H9 (cell line): ENCODE measurements at regions not wholly inside any gene's neighbourhood (a gene's known extent, or its start where the extent isn't known, plus 50 kb on each side); places are given as distances from the start of the nearest gene placed in this dataset.

Experiments used
- DNase-seq: peaks from one replicate; pipeline ENCODE4 v3.0.0-alpha.2; 2017
- H2AFZ ChIP-seq: one replicate; pipeline ENCODE4 v1.6.1; 2013; ENCODE audit warnings: mild to moderate bottlenecking, low read length, control low read depth, moderate library complexity
- H2AK5ac ChIP-seq: 2 replicates; pipeline ENCODE4 v1.6.1; 2013; ENCODE audit warnings: low read length, control low read depth, mixed read lengths; ENCODE audit not compliant: insufficient read length
- H2BK120ac ChIP-seq: one replicate; pipeline ENCODE4 v1.6.1; 2013; ENCODE audit warnings: low read depth, mild to moderate bottlenecking, low read length, control low read depth, inconsistent platforms; ENCODE audit not compliant: poor library complexity, severe bottlenecking
- H2BK12ac ChIP-seq: 2 replicates; pipeline ENCODE4 v1.6.1; 2013; ENCODE audit warnings: low read length, control low read depth, mixed read lengths, low read depth; ENCODE audit not compliant: insufficient read length
- H2BK15ac ChIP-seq: 2 replicates; pipeline ENCODE4 v1.6.1; 2013; ENCODE audit warnings: low read depth, low read length, control low read depth
- H2BK20ac ChIP-seq: one replicate; pipeline ENCODE4 v1.6.1; 2013; ENCODE audit warnings: low read depth, mild to moderate bottlenecking, low read length, control low read depth, inconsistent platforms; ENCODE audit not compliant: poor library complexity, severe bottlenecking
- H2BK5ac ChIP-seq: 2 replicates; pipeline ENCODE4 v1.6.1; 2013; ENCODE audit warnings: low read length, control low read depth, mixed read lengths; ENCODE audit not compliant: insufficient read length
- H3K14ac ChIP-seq: 2 replicates; pipeline ENCODE4 v1.6.1; 2013; ENCODE audit warnings: low read length, control low read depth; ENCODE audit not compliant: insufficient read depth
- H3K18ac ChIP-seq: 2 replicates; pipeline ENCODE4 v1.6.1; 2013; ENCODE audit warnings: low read depth, mild to moderate bottlenecking, mixed read lengths, low read length, control low read depth; ENCODE audit not compliant: insufficient read length
- H3K23ac ChIP-seq: 2 replicates; pipeline ENCODE4 v1.6.1; 2013; ENCODE audit warnings: low read length, control low read depth, mixed read lengths, low read depth; ENCODE audit not compliant: insufficient read length
- H3K23me2 ChIP-seq: 2 replicates; pipeline ENCODE4 v1.6.1; 2013; ENCODE audit warnings: low read depth, mild to moderate bottlenecking, mixed read lengths, low read length, control low read depth; ENCODE audit not compliant: insufficient read length, poor library complexity, severe bottlenecking
- H3K27ac ChIP-seq: 2 replicates; pipeline ENCODE4 v1.5.1; 2013; ENCODE audit warnings: low read length, control low read depth, mixed read lengths, low read depth; ENCODE audit not compliant: insufficient read length
- H3K27me3 ChIP-seq: 2 replicates; pipeline ENCODE4 v1.6.1; 2013; ENCODE audit warnings: low read length, control low read depth, inconsistent platforms; ENCODE audit not compliant: insufficient read depth
- H3K4ac ChIP-seq: 2 replicates; pipeline ENCODE4 v1.6.1; 2013; ENCODE audit warnings: low read depth, mild to moderate bottlenecking, control low read depth, inconsistent platforms, low read length, moderate library complexity
- H3K4me1 ChIP-seq: 2 replicates; pipeline ENCODE4 v1.6.1; 2013; ENCODE audit warnings: low read length, control low read depth, inconsistent platforms; ENCODE audit not compliant: insufficient read depth
- H3K4me2 ChIP-seq: 2 replicates; pipeline ENCODE4 v1.6.1; 2013; ENCODE audit warnings: low read length, control low read depth, mixed read lengths; ENCODE audit not compliant: insufficient read length, insufficient read depth
- H3K56ac ChIP-seq: 2 replicates; pipeline ENCODE4 v1.6.1; 2013; ENCODE audit warnings: low read depth, mild to moderate bottlenecking, mixed read lengths, low read length, control low read depth; ENCODE audit not compliant: insufficient read length
- H3K79me1 ChIP-seq: 2 replicates; pipeline ENCODE4 v1.6.1; 2013; ENCODE audit warnings: low read depth, mild to moderate bottlenecking, moderate library complexity, low read length, control low read depth, inconsistent platforms; ENCODE audit not compliant: insufficient read depth, poor library complexity, severe bottlenecking
- H3K79me2 ChIP-seq: 2 replicates; pipeline ENCODE4 v1.6.1; 2013; ENCODE audit warnings: low read length, control low read depth, inconsistent platforms; ENCODE audit not compliant: insufficient read depth
- H3K9ac ChIP-seq: 2 replicates; pipeline ENCODE4 v1.6.1; 2013; ENCODE audit warnings: low read length, control low read depth, mixed read lengths; ENCODE audit not compliant: insufficient read length; ENCODE audit errors: extremely low read depth
- H3K9me3 ChIP-seq: one replicate; pipeline ENCODE4 v1.6.1; 2013; ENCODE audit warnings: low read depth, low read length, inconsistent platforms; ENCODE audit not compliant: control insufficient read depth
- H3T11ph ChIP-seq: one replicate; pipeline ENCODE4 v1.6.1; 2013; ENCODE audit warnings: mild to moderate bottlenecking, low read length, control low read depth, inconsistent platforms
- H4K20me1 ChIP-seq: one replicate; pipeline ENCODE4 v1.6.1; 2013; ENCODE audit not compliant: control insufficient read depth, insufficient read length, insufficient read depth
- H4K5ac ChIP-seq: 2 replicates; pipeline ENCODE4 v1.6.1; 2013; ENCODE audit warnings: low read depth, mild to moderate bottlenecking, mixed read lengths, low read length, control low read depth; ENCODE audit not compliant: insufficient read length
- H4K8ac ChIP-seq: replicated peaks from 2 replicates; pipeline ENCODE4 v1.6.1; 2013; ENCODE audit warnings: low read length, control low read depth, mixed read lengths, low read depth; ENCODE audit not compliant: insufficient read length
- H4K91ac ChIP-seq: 2 replicates; pipeline ENCODE4 v1.6.1; 2013; ENCODE audit warnings: low read depth, mild to moderate bottlenecking, moderate library complexity, mixed read lengths, low read length, control low read depth; ENCODE audit not compliant: insufficient read length
- H3K27ac Mint-ChIP-seq, 3 experiments: 2 replicates in 2 of 3; 3 replicates in 1 of 3; pipeline ENCODE4 v1.8.0; 2020 to 2021; ENCODE audit warnings: mixed read lengths in 3 of 3, mild to moderate bottlenecking in 1 of 3, moderate library complexity in 1 of 3
- H3K27me3 Mint-ChIP-seq: 2 replicates; pipeline ENCODE4 v1.8.0; 2021; ENCODE audit warnings: low read depth, mild to moderate bottlenecking, moderate library complexity, mixed read lengths
- H3K36me3 Mint-ChIP-seq, 3 experiments: 2 replicates in 2 of 3; 3 replicates in 1 of 3; pipeline ENCODE4 v1.8.0; 2020 to 2021; ENCODE audit warnings: low read depth in 3 of 3, mixed read lengths in 3 of 3; ENCODE audit not compliant: insufficient read depth in 1 of 3
- H3K4me1 Mint-ChIP-seq, 2 experiments: 2 replicates each; pipeline ENCODE4 v1.8.0; 2020; ENCODE audit warnings: mixed read lengths in 2 of 2
- H3K4me3 Mint-ChIP-seq, 2 experiments: 2 replicates in 1 of 2; 3 replicates in 1 of 2; pipeline ENCODE4 v1.8.0; 2020 to 2021; ENCODE audit warnings: mild to moderate bottlenecking in 2 of 2, mixed read lengths in 2 of 2, moderate library complexity in 1 of 2
- H3K9me3 Mint-ChIP-seq, 2 experiments: 2 replicates in 1 of 2; 3 replicates in 1 of 2; pipeline ENCODE4 v1.8.0; 2020; ENCODE audit warnings: mild to moderate bottlenecking in 2 of 2, mixed read lengths in 2 of 2, moderate library complexity in 1 of 2
- CTCF ChIP-seq: fragments of 200-600 bp; sonication (generic); conservative IDR thresholded peaks from 3 replicates; pipeline ENCODE4 v1.8.0; 2021; ENCODE audit warnings: antibody characterized with exemption, mild to moderate bottlenecking
- WGBS: extraction: QIAGEN DNeasy Blood & Tissue Kit; methylation state at CpG from one replicate; pipeline ENCODE4 v1.1.7; 2013; ENCODE audit warnings: missing lambda C conversion rate, low lambda C conversion rate, mixed read lengths; ENCODE audit not compliant: insufficient read length; ENCODE audit errors: extremely low coverage; 5-methylcytosine and 5-hydroxymethylcytosine counted together

- H3K79me1 ChIP-seq = no peaks in the 10 kb centered on the region
- no peak for DNase-seq
- no peak overlapping the region for H3K23ac ChIP-seq
- H3K4me1 ChIP-seq = peaks cover 3% of the 10 kb centered on the region; the same call in 1 of the 2 replicates
- H2BK15ac ChIP-seq = no peak overlapping the region
- Mint-ChIP-seq H3K27me3 (no peaks in the 10 kb centered on the region), H3K4me1 (peaks cover 0 to 9% of the 10 kb centered on the region in 2 experiments; a peak in 1 of 4 replicates), H3K36me3 (0 out of 7 replicates have a peak, but pooled peaks cover 0 to 2% (median 0%) of the 10 kb centered on the region in 3 experiments), H3K4me3 (no peak overlapping the region), H3K27ac (no peak overlapping the region), H3K9me3 (peaks cover 0 to 2% of the 10 kb centered on the region in 2 experiments; a peak in 3 of 5 replicates)
- H3K56ac ChIP-seq = no peak overlapping the region
- no peak overlapping the region for H3K9ac ChIP-seq
- H3K27me3 ChIP-seq = no peaks in the 10 kb centered on the region
- no peak overlapping the region for H2BK5ac ChIP-seq
- no peaks in the 10 kb centered on the region for H4K20me1 ChIP-seq
- no peak overlapping the region for H2AFZ ChIP-seq
- H4K91ac ChIP-seq = no peak overlapping the region
- no peak overlapping the region for H4K5ac ChIP-seq
- no peak overlapping the region for H3K14ac ChIP-seq
- H3K18ac ChIP-seq = no peak overlapping the region
- no peak overlapping the region for H2BK120ac ChIP-seq
- no CpG with 5 or more reads among the region's 3 CpGs for WGBS
- no peaks in the 10 kb centered on the region for H3K79me2 ChIP-seq
- H4K8ac ChIP-seq = no peak overlapping the region
- no peaks in the 10 kb centered on the region for H3K9me3 ChIP-seq
- H3K27ac ChIP-seq = no peak overlapping the region
- no peak overlapping the region for H3T11ph ChIP-seq
- H3K4me2 ChIP-seq = no peak overlapping the region
- no peak for TF ChIP-seq CTCF
- H2AK5ac ChIP-seq = no peak overlapping the region
- no peak overlapping the region for H2BK20ac ChIP-seq
- no peaks in the 10 kb centered on the region for H3K23me2 ChIP-seq
- H3K4ac ChIP-seq = no peak overlapping the region
- no peak overlapping the region for H2BK12ac ChIP-seq
Measured at GRCh38 chr2:199014226-199014625, 443.5 kb downstream of the SATB2 start.
